Body of pancreas (tissue), 4 donors: ENCODE measurements at regions not wholly inside any gene's neighbourhood (a gene's known extent, or its start where the extent isn't known, plus 50 kb on each side); places are given as distances from the start of the nearest gene placed in this dataset.

ENCODE experiments used
- ATAC-seq: fragments of 150-250 bp; one replicate; pipeline ENCODE4 v1.9.1; 2016
- DNase-seq, 4 donors: peaks; one replicate each; pipeline ENCODE4 v3.0.0-alpha.2; 2019
- H3K27ac ChIP-seq, 4 donors: fragments of 200-600 bp; sonication (generic); 1 replicate in 3 of 4; 2 replicates in 1 of 4; pipeline versions ENCODE4 v1.5.1 to v1.6.1; 2016 to 2019; ENCODE audit warnings: mild to moderate bottlenecking in 1 of 4, mixed read lengths in 1 of 4, moderate library complexity in 1 of 4
- H3K27me3 ChIP-seq, 2 donors: fragments of 200-600 bp; sonication (generic); one replicate each; pipeline ENCODE4 v1.6.0; 2016; ENCODE audit warnings: mild to moderate bottlenecking in 1 of 2
- H3K36me3 ChIP-seq, 2 donors: fragments of 200-600 bp; sonication (generic); replicated peaks in 1 of 2; 2 replicates each; pipeline ENCODE4 v1.5.1; 2016; ENCODE audit warnings: low read depth in 2 of 2; ENCODE audit not compliant: insufficient read depth in 1 of 2
- H3K4me1 ChIP-seq: fragments of 200-600 bp; sonication (generic); one replicate; pipeline ENCODE4 v1.6.0; 2016
- H3K4me3 ChIP-seq, 2 donors: fragments of 200-600 bp; sonication (generic); 1 replicate in 1 of 2; 2 replicates in 1 of 2; pipeline ENCODE4 v1.5.1; 2016 to 2019
- H3K9me3 ChIP-seq, 3 donors: fragments of 200-600 bp; sonication (generic); 1 replicate in 2 of 3; 2 replicates in 1 of 3; pipeline ENCODE4 v1.5.1; 2016
- POLR2A ChIP-seq, 3 donors: fragments of 450-650 bp; IDR thresholded peaks; one replicate each; pipeline ENCODE4 v1.6.1; 2016; ENCODE audit warnings: antibody characterized with exemption in 3 of 3, mild to moderate bottlenecking in 2 of 3
- WGBS, 2 donors: methylation state at CpG; one replicate each; pipeline ENCODE4 v1.1.5; 2017; 5-methylcytosine and 5-hydroxymethylcytosine counted together
- intact Hi-C: fragments of 100-400 bp; cut with DNase I; formaldehyde crosslinking; loops from one replicate; pipeline ENCODE4 v1.15.1; 2023
- TF ChIP-seq, protein P1 (sequence below), 7 experiments: fragments of 450-650 bp in 4 of 7; fragments of 200-600 bp in 3 of 7; sonication (generic) in 3 of 7; IDR thresholded peaks; one replicate each; pipeline ENCODE4 v1.5.1; 2016 to 2019; ENCODE audit warnings: antibody characterized with exemption in 7 of 7

DNA sequence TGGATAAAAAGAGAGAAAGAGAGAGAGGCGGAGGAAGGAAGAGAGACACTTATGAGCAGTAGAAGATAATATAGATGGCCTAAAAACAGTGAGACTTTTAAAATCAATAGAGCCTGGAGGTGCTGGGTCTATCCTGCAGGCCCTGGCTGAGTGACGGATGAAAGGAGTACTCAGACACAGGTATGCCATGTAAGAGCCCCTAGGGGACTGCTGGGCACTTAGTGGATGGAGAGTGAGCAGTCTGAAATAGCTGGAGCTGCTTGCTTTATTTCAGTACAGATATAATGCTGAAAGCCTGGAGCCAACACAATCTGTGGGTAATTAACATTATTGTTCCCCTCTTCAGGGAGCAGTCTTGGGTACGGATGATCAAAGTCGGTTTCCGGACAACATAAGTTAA is 578.6 kb downstream of the SPOCK3 start:
- Histone ChIP-seq H3K9me3 (no peaks in the 10 kb centered on the region), H3K4me1 (no peaks in the 10 kb centered on the region), H3K27ac (no peak overlapping the region), H3K27me3 (no peaks in the 10 kb centered on the region), H3K4me3 (no peak overlapping the region), H3K36me3 (no peaks in the 10 kb centered on the region)
- 78 to 82% methylated on average over 5 of the region's 5 CpGs for WGBS, 2 donors
- ATAC-seq (no peak), DNase-seq (no peak)
- intact Hi-C loops: no loop called here
- TF ChIP-seq, protein P1, sequence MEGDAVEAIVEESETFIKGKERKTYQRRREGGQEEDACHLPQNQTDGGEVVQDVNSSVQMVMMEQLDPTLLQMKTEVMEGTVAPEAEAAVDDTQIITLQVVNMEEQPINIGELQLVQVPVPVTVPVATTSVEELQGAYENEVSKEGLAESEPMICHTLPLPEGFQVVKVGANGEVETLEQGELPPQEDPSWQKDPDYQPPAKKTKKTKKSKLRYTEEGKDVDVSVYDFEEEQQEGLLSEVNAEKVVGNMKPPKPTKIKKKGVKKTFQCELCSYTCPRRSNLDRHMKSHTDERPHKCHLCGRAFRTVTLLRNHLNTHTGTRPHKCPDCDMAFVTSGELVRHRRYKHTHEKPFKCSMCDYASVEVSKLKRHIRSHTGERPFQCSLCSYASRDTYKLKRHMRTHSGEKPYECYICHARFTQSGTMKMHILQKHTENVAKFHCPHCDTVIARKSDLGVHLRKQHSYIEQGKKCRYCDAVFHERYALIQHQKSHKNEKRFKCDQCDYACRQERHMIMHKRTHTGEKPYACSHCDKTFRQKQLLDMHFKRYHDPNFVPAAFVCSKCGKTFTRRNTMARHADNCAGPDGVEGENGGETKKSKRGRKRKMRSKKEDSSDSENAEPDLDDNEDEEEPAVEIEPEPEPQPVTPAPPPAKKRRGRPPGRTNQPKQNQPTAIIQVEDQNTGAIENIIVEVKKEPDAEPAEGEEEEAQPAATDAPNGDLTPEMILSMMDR (IDR thresholded peaks at IDR 0.05): no peak
- no peak for TF ChIP-seq POLR2A (IDR thresholded peaks at IDR 0.05)

GRCh38 chr4:166657261-166657660 is 577.0 kb downstream of the SPOCK3 start:
- Histone ChIP-seq H3K4me1 (no peaks in the 10 kb centered on the region), H3K27ac (no peak overlapping the region), H3K4me3 (no peak overlapping the region), H3K36me3 (no peaks in the 10 kb centered on the region), H3K27me3 (no peaks in the 10 kb centered on the region), H3K9me3 (no peaks in the 10 kb centered on the region)
- ATAC-seq: no peak
- 59 to 62% methylated on average over 3 of the region's 3 CpGs for WGBS, 2 donors
- TF ChIP-seq, protein P1 (IDR thresholded peaks at IDR 0.05): no peak
- TF ChIP-seq POLR2A (IDR thresholded peaks at IDR 0.05): no peak
- intact Hi-C loops: no loop called here
- no peak for DNase-seq

GRCh38 chr4:166658585-166658984 is 575.7 kb downstream of the SPOCK3 start:
- 35 to 42% methylated on average over 1 of the region's 1 CpG for WGBS, 2 donors
- ATAC-seq: no peak
- Histone ChIP-seq H3K27ac (no peak overlapping the region), H3K9me3 (no peaks in the 10 kb centered on the region), H3K36me3 (no peaks in the 10 kb centered on the region), H3K4me3 (no peak overlapping the region), H3K4me1 (no peaks in the 10 kb centered on the region), H3K27me3 (no peaks in the 10 kb centered on the region)
- intact Hi-C loops: no loop called here
- no peak for DNase-seq
- TF ChIP-seq POLR2A (IDR thresholded peaks at IDR 0.05): no peak
- TF ChIP-seq, protein P1 (IDR thresholded peaks at IDR 0.05): no peak

DNA sequence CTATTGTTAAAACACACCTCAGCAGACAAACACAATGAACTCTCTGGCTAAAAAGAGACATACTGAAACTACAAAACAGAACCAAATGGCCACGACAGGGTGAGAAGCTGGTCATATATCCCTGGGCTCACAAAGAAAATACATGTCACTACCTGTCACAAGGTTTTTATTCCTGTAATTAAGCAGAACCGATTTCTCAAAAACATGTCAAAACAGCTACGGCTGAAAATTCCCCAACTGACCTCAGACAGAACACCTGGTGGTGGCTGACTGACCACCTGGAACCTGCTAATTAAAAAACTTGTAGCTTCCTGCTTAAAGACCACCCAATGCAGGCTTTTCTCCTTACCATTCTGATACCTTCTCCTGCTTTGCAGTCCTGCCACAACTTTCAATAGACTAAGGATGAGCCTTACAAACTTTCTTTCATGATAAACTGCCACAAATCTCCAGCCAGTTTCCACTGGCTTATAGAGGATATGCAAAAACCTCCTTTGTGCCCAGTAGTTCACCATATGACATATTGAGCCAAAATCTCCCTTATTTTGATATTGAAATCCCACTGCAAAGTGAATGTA is 571.9 kb downstream of the SPOCK3 start:
- H3K36me3 ChIP-seq: no peaks in the 10 kb centered on the region
- H3K4me1 ChIP-seq: no peaks in the 10 kb centered on the region
- no peaks in the 10 kb centered on the region for H3K9me3 ChIP-seq
- 39 to 40% methylated on average over 3 of the region's 3 CpGs for WGBS, 2 donors
- H3K4me3 ChIP-seq: no peak overlapping the region
- H3K27ac ChIP-seq: no peak overlapping the region
- intact Hi-C loops: no loop called here
- DNase-seq: no peak
- H3K27me3 ChIP-seq: no peaks in the 10 kb centered on the region
- TF ChIP-seq, protein P1 (IDR thresholded peaks at IDR 0.05): no peak
- TF ChIP-seq POLR2A (IDR thresholded peaks at IDR 0.05): no peak
- no peak for ATAC-seq

GRCh38 chr4:166670341-166670740 is 564.0 kb downstream of the SPOCK3 start:
- Histone ChIP-seq H3K4me1 (no peaks in the 10 kb centered on the region), H3K27ac (no peak overlapping the region), H3K27me3 (no peaks in the 10 kb centered on the region), H3K4me3 (no peak overlapping the region), H3K36me3 (no peaks in the 10 kb centered on the region), H3K9me3 (no peaks in the 10 kb centered on the region)
- DNase-seq: no peak
- intact Hi-C loops: no loop called here
- no peak for TF ChIP-seq POLR2A (IDR thresholded peaks at IDR 0.05)
- TF ChIP-seq, protein P1 (IDR thresholded peaks at IDR 0.05): no peak
- ATAC-seq: no peak
- 18 to 21% methylated on average over 1 of the region's 1 CpG for WGBS, 2 donors
